HG02759 (cell line): ENCODE measurements at regions not wholly inside any gene's neighbourhood (a gene's known extent, or its start where the extent isn't known, plus 50 kb on each side); places are given as distances from the start of the nearest gene placed in this dataset.
A peak's percentile ranks its signal among the peaks of the same experiment; 100 is the strongest.
"Not testable (repeated sequence)": the region's sequence is repeated elsewhere in the genome, so short reads cannot be mapped to it uniquely, and the experiment has no call there.

Experiments
- ATAC-seq: cut with Tn5 transposase; IDR thresholded peaks from one replicate; pipeline ENCODE4 v1.9.1; 2021; ENCODE audit warnings: mild to moderate bottlenecking, moderate library complexity; ENCODE audit not compliant: unreplicated experiment

GRCh38 chr9:72471096-72471495, 50.3 kb upstream of the TMC1 start:
- ATAC-seq: no peak

DNA sequence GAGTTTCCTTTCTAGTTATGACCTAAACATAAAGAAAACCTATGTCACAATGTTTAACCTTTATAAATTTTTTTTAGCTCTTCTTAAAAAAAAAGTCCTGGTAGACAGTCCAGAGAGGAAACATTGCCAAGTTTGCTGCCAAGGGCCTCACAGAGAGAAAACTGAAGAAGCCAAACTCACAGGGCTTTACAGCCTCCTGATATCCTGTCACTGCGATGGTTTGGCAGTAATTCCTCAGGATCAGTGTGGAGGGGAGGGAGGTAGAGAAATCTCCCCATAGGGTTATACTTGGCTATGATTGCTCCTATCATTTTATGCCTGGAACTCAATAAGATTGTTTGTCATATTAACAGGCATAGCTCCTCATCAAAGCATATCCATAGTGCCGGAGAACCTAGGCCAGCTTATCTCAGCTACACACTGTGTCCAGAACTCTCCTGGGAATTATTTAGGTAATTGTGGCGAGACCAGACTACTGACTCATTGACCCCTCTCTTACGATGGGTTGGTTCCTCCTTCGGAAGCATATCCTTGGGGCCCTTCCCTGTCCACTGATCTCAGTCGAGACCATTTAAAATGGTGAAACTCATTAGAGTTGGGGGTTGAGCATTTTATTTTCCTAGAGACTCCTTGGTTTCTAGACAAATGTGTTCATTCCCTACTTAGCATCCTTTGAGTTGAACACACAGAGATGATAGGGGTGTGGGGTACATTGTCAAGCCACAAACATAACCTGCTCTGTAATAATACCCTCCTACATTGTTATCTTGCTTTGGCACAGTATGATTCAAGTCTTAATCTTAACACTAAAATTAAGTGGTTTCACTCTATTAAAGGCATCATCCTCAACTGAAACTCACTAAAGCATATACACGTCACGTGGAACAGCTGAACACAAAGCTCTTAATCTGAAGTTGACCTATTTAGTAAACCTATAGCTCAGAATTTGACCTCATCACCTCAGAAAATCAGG, 53.4 kb upstream of the TMC1 start:
- no peak for ATAC-seq

DNA sequence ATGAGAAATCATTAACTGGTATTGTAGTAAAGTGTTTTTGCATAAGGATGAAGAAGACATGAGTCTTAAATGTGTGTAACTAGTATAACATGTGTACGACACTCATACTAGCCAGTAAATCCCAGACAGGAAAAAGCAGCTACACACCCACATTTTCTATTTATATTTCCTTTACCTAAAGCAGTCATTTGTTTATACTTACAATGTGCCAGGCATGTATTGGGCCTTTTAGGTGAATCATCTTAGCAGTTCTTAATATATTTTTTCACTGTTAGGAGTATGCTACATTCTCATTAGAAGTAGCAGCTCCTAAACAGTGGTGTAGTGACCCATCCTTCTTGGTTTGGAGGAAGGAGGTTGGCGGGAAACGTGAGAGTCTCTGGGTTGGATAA, 55.8 kb upstream of the TMC1 start:
- ATAC-seq: no peak

GRCh38 chr9:72464857-72465592, 56.4 kb upstream of the TMC1 start:
- ATAC-seq: peak; percentile 49

GRCh38 chr9:72462340-72462739, 59.1 kb upstream of the TMC1 start:
- ATAC-seq: no peak

GRCh38 chr9:72460342-72461312, 60.8 kb upstream of the TMC1 start:
- ATAC-seq: no peak

DNA sequence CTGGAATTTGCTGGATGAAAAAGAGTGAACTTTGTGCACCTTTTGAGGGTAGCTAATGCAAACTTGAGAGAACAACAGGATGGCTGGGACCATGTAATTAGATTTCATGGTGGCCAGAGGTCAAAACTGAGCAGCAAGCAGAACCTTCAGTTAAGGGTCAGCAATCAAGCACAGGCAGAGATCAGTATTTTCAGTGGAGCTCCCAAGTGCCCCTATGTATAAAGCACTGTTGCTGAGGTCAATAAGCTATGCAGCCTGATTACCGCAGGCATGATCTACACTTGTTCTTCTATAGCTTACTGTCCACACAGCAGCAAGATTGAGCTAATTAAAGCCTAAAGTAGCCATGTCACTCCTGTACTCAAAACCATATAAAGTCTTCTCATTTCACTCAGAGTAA, 62.1 kb upstream of the TMC1 start:
- ATAC-seq: no peak

GRCh38 chr9:72458153-72458552, 63.3 kb upstream of the TMC1 start:
- no peak for ATAC-seq

DNA sequence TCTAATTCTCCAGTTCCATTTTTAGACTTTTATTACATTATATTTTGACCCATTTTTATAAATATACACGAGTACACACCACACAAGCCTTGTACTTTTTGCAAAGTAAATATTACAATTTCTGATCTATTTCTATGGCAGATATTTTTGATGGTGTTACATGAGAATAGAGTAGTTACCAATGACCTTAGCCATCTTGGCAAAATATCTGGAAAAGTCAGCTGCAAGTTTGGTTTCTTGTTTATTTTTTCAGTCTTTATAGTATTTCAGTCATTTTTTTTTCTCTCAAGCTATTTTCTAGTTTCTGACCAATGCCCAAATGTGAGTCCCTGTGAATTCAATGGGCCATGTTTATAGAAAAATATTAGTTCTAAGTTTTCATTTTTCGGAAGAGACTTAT, 64.0 kb upstream of the TMC1 start:
- ATAC-seq: no peak

DNA sequence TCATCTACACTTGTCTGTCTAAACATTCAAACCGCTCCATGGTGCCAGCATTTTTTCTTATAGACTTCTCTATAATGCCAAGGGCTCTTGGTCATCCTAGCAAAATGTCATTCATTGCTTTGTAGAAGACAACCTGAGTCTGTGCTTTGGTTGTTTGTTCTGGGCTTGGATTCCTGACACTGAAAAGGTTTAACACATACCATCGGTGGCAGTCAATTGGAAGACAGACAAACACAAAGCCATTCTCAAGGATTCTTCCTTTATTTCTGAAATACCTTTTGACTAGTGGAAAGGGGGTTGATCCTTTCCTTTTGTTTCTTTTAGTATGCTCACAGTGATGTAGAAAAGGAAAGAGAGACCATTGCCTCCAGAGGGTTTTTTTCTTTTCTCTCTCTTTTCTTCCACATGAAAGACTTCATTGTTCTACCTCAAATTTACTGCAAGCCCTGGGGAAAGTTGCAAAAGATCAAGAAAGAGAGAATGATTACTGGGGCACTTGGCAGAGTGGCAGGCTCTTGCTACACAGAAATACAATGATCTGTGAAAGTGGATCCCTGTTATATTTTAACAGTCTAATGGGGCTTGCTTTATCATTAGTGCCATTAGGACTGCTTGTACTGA, 66.4 kb upstream of the TMC1 start:
- no peak for ATAC-seq

DNA sequence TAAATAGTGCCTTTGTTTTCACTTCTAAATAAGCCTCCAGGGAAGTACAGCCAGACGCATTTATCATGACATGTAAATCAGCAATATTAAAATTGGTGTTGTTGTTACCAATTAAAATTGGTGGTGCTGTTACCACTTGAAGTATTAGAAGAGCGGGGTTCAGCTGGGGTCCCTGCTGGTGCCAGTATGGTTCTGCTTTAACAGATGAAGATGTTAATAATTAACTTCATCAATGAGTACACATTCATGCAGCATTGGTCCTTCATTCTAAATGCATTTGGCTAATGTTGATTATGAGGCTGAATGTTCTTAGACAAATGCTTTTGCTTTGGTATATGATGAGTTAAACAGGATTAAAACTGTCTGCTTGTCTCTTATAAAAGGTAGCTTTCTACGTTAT, 67.6 kb upstream of the TMC1 start:
- no peak for ATAC-seq

DNA sequence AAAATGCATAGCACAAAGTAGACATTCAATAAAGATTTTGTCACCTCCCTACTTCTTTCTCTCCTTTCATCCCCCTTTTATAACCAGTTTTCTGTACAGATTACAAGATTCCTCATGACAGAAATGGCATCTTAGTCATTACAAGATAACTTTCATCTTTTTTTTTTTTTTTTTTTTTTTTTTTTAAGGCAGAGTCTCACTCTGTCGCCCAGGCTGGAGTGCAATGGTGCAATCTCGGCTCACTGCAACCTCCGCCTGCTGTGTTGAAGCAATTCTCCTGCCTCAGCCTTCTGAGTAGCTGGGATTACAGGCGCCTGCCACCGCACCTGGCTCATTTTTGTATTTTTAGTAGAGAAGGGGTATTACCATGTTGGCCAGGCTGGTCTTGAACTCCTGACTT, 75.2 kb upstream of the TMC1 start:
- ATAC-seq: not testable (repeated sequence)

GRCh38 chr9:72445306-72445995, 76.0 kb upstream of the TMC1 start:
- no peak for ATAC-seq

DNA sequence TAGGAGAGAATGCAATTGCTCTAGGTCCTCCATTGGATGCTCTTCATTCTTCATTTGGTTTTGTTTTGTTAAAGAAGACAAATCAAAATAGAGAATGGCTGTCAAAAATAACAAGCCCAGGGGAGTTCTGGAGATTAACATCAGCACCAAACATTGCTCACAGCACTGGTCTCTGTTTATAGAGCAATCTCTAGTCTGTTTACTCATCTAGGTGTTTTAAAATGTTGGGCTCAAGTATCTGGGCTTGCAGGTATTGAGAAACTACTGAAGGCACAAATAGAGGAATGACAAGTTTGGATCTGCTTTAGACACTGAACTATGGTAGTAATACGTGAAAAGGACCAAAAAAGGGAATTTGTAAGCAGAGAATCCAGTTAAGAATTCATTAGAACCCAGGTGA, 77.0 kb upstream of the TMC1 start:
- peak; percentile 2 for ATAC-seq

GRCh38 chr9:72443855-72444254, 77.6 kb upstream of the TMC1 start:
- peak; percentile 87 for ATAC-seq

- no peak for ATAC-seq
Observed at GRCh38 chr9:72441848-72442607, 77.0 kb upstream of the ZFAND5 start.

GRCh38 chr9:72440992-72441847, 76.2 kb upstream of the ZFAND5 start:
- ATAC-seq: no peak

DNA sequence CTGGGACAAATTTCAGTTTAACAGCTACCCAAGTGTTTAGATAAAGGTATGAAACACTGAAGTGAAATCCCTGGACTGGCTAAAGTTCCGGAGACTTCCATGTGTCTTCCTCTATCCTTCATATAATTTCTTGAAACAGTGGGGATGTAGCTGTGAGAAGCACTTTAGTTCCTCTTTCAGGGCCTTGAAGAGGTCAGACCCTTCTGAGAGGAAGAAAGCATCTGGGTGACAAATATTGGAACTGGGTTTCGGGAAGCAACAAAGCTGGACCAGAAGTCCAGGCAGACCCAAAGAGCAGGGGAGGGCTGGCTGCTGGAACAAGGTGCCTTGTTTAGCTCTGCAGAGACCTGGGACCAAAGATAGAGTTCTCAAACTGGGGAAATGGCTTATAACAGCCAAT, 75.4 kb upstream of the ZFAND5 start:
- ATAC-seq: no peak
